ENCODE measurements at regions not wholly inside any gene's neighbourhood (a gene's known extent, or its start where the extent isn't known, plus 50 kb on each side); places are given as distances from the start of the nearest gene placed in this dataset.

DNA sequence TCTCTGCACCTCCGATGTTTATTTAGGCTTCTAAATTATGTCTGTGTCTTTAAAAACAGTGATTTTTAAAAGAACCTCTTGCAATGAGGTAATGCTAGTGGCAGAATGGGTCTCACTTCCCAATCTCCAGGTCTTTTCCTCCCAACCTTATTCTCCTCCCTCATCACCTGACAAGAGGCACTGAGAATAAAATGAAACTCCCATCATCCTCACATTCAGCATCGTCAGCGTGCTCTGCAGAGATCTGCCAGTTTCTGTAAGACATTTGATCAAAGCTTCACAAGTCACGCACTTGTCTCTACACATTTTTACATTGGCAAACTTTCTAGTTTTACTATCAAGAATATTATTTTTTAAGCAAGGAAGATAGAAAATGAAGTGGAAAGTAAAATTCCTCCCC is 420.5 kb downstream of the GABRB3 start:
- Histone ChIP-seq H4K20me1 (ENCODE audit: insufficient read depth) (no peaks in the 10 kb centered on the region), H3K9me2 (ENCODE audit: insufficient read depth) (no peaks in the 10 kb centered on the region), H3K4me1 (ENCODE audit: control insufficient read depth in 1 of 2, insufficient read depth in 2 of 2, low read length in 2 of 2) (no peaks in the 10 kb centered on the region), H2AFZ (ENCODE audit: low read depth, low read length, poor library complexity, severe bottlenecking) (no peak overlapping the region), H3K27me3 (ENCODE audit: insufficient read depth, low read length) (no peaks in the 10 kb centered on the region), H3K9me3 (ENCODE audit: control insufficient read depth in 1 of 2, insufficient read depth in 1 of 2, low read depth in 1 of 2, low read length in 2 of 2) (peaks cover 10 to 31% of the 10 kb centered on the region in 2 experiments; a peak in 2 of 4 replicates), H3K4me3 (replicated peaks in 1 of 2; ENCODE audit: low read depth in 1 of 2, low read length in 2 of 2) (no peak overlapping the region), H3K36me3 (ENCODE audit: control insufficient read depth in 1 of 2, insufficient read depth in 2 of 2, low read length in 2 of 2) (no peaks in the 10 kb centered on the region), H3K4me2 (ENCODE audit: low read length) (no peak overlapping the region), H3K27ac (ENCODE audit: low read depth, low read length) (no peak overlapping the region), H3K79me2 (ENCODE audit: insufficient read depth, low read length) (no peaks in the 10 kb centered on the region), H3K9ac (ENCODE audit: low read length) (no peak overlapping the region)
- ATAC-seq = no peak
- intact Hi-C loops (cut with micrococcal nuclease) = no loop called here
- no peak for DNase-seq (ENCODE audit: low read depth, low spot score)
- TF ChIP-seq ZNF274 (IDR thresholded peaks at IDR 0.05; ENCODE audit: low read depth, low read length) = no peak
- TF ChIP-seq FOSL1 (IDR thresholded peaks at IDR 0.05; ENCODE audit: low read depth) = no peak
- no peak for TF ChIP-seq JUND (IDR thresholded peaks at IDR 0.05)
- no peak for TF ChIP-seq SRF (IDR thresholded peaks at IDR 0.05; ENCODE audit: low read depth)
- TF ChIP-seq RAD21 (IDR thresholded peaks at IDR 0.05; ENCODE audit: low read depth) = no peak
- TF ChIP-seq REST (IDR thresholded peaks at IDR 0.05; ENCODE audit: low read depth) = no peak
- no peak for TF ChIP-seq POLR2AphosphoS5 (IDR thresholded peaks at IDR 0.05; ENCODE audit: low read depth, low read length)
- no peak for TF ChIP-seq TCF7L2 (IDR thresholded peaks at IDR 0.05; ENCODE audit: borderline replicate concordance, extremely low read depth, insufficient read depth, insufficient read length)
- POLR2A ChIA-PET = no interaction called here
- RAD21 ChIA-PET (ENCODE audit: low non-redundant PET in 1 of 2, low total read pairs in 2 of 2, uncharacterized antibody in 2 of 2, unreplicated experiment in 2 of 2) = no interaction called here
- no TSS peak for BruUV-seq (replicated peaks)
- CTCF ChIA-PET = no interaction called here
